Endothelial cell of umbilical vein (primary cell): ENCODE measurements at regions not wholly inside any gene's neighbourhood (a gene's known extent, or its start where the extent isn't known, plus 50 kb on each side); places are given as distances from the start of the nearest gene placed in this dataset.

Experiments used
- EZH2 ChIP-seq: IDR thresholded peaks from 2 replicates; pipeline ENCODE4 v1.6.1; 2012; ENCODE audit warnings: borderline replicate concordance, low read depth, mild to moderate bottlenecking, moderate library complexity, low read length, inconsistent platforms; ENCODE audit not compliant: severe bottlenecking
- FOS ChIP-seq: IDR thresholded peaks from 2 replicates; pipeline ENCODE4 v1.6.1; 2011; ENCODE audit warnings: mild to moderate bottlenecking, low read length, moderate library complexity, borderline replicate concordance; ENCODE audit not compliant: insufficient read depth
- JUN ChIP-seq: IDR thresholded peaks from 2 replicates; pipeline ENCODE4 v1.6.1; 2011; ENCODE audit warnings: borderline replicate concordance, low read depth; ENCODE audit not compliant: insufficient read length, insufficient read depth
- MYC ChIP-seq: IDR thresholded peaks from one replicate; pipeline ENCODE4 v1.6.1; 2011; ENCODE audit warnings: mild to moderate bottlenecking, low read depth, low read length
- POLR2A ChIP-seq: IDR thresholded peaks from 2 replicates; pipeline ENCODE4 v1.6.1; 2012; ENCODE audit warnings: low read depth, mild to moderate bottlenecking, control low read depth, low read length
- POLR2AphosphoS5 ChIP-seq: IDR thresholded peaks from 2 replicates; pipeline ENCODE4 v1.6.1; 2012; ENCODE audit warnings: low read depth, mild to moderate bottlenecking, control low read depth, low read length, moderate library complexity; ENCODE audit not compliant: insufficient read depth
- TF ChIP-seq, protein P1 (sequence below), 2 donors: IDR thresholded peaks; 1 replicate in 1 of 2; 2 replicates in 1 of 2; pipeline ENCODE4 v1.5.1; 2011; ENCODE audit warnings: low read length in 2 of 2, mild to moderate bottlenecking in 2 of 2, moderate library complexity in 2 of 2, control low read depth in 1 of 2, inconsistent platforms in 1 of 2, low read depth in 1 of 2; ENCODE audit not compliant: insufficient read depth in 1 of 2; ENCODE audit errors: extremely low read depth in 1 of 2

DNA sequence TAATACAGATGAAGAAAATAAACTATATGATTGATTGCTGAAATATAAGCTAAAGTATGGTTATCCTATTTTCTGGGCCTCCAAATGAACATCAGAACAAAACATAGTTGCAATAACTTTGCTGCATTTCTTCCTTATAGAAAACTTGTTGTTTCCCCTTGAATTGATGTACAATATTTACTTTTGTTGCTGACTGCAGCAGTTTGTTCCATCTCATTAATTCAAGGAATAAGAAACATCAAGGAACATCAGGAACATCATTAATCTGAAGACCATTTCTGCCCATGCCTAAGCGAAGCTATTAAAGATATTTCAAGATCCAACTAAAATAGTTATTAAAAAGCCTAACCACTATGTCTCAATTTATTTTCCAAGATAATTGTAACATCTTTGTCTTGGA lies 363.6 kb upstream of the EDIL3 start:
- TF ChIP-seq, protein P1, sequence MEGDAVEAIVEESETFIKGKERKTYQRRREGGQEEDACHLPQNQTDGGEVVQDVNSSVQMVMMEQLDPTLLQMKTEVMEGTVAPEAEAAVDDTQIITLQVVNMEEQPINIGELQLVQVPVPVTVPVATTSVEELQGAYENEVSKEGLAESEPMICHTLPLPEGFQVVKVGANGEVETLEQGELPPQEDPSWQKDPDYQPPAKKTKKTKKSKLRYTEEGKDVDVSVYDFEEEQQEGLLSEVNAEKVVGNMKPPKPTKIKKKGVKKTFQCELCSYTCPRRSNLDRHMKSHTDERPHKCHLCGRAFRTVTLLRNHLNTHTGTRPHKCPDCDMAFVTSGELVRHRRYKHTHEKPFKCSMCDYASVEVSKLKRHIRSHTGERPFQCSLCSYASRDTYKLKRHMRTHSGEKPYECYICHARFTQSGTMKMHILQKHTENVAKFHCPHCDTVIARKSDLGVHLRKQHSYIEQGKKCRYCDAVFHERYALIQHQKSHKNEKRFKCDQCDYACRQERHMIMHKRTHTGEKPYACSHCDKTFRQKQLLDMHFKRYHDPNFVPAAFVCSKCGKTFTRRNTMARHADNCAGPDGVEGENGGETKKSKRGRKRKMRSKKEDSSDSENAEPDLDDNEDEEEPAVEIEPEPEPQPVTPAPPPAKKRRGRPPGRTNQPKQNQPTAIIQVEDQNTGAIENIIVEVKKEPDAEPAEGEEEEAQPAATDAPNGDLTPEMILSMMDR (IDR thresholded peaks at IDR 0.05; ENCODE audit: extremely low read depth in 1 of 2, insufficient read depth in 1 of 2, low read depth in 1 of 2, low read length in 2 of 2): no peak
- no peak for TF ChIP-seq POLR2A
- no peak for TF ChIP-seq MYC
- no peak for TF ChIP-seq JUN
- no peak for TF ChIP-seq EZH2
- TF ChIP-seq POLR2AphosphoS5: no peak
- no peak for TF ChIP-seq FOS
